Calu3 (cell line): ENCODE measurements at regions not wholly inside any gene's neighbourhood (a gene's known extent, or its start where the extent isn't known, plus 50 kb on each side); places are given as distances from the start of the nearest gene placed in this dataset.

ENCODE experiments used
- BruUV-seq: library from RNA; stranded (reverse); fragments of 400-500 nt; replicated peaks from 2 replicates; lab custom pipeline; 2021; lab: Mats Ljungman, UMichigan
- CTCF ChIA-PET: fragments of 300-600 bp; sonication (Branson Sonifier 250); formaldehyde crosslinking; loops from one replicate; lab custom pipeline; 2022; ENCODE audit warnings: antibody characterized with exemption; lab: Charles Lee
- DNase-seq: peaks from one replicate; pipeline ENCODE4 v3.0.0; 2022
- H3K27ac Mint-ChIP-seq: one replicate; pipeline ENCODE4 v1.8.0; 2022; ENCODE audit warnings: mixed read lengths; ENCODE audit not compliant: unreplicated experiment
- H3K27me3 Mint-ChIP-seq: one replicate; pipeline ENCODE4 v1.8.0; 2022; ENCODE audit warnings: mixed read lengths; ENCODE audit not compliant: unreplicated experiment
- H3K36me3 Mint-ChIP-seq: one replicate; pipeline ENCODE4 v1.8.0; 2022; ENCODE audit warnings: mild to moderate bottlenecking, moderate library complexity, mixed read lengths; ENCODE audit not compliant: insufficient read depth, unreplicated experiment
- H3K4me1 Mint-ChIP-seq: one replicate; pipeline ENCODE4 v1.8.0; 2022; ENCODE audit warnings: mild to moderate bottlenecking, low read depth, mixed read lengths; ENCODE audit not compliant: unreplicated experiment
- H3K4me3 Mint-ChIP-seq: one replicate; pipeline ENCODE4 v1.8.0; 2022; ENCODE audit warnings: mild to moderate bottlenecking, low read depth, moderate library complexity, mixed read lengths; ENCODE audit not compliant: unreplicated experiment
- H3K9me3 Mint-ChIP-seq: one replicate; pipeline ENCODE4 v1.8.0; 2022; ENCODE audit warnings: low read depth, mixed read lengths; ENCODE audit not compliant: unreplicated experiment
- intact Hi-C: fragments of 100-400 bp; cut with micrococcal nuclease; formaldehyde crosslinking; loops from one replicate; pipeline ENCODE4 v1.10.0; 2022; ENCODE audit not compliant: unreplicated experiment
- TF ChIP-seq, protein P1 (sequence below): fragments of 200-600 bp; IDR thresholded peaks from one replicate; pipeline ENCODE4 v1.8.0; 2022; ENCODE audit warnings: antibody characterized with exemption; ENCODE audit not compliant: unreplicated experiment

DNA sequence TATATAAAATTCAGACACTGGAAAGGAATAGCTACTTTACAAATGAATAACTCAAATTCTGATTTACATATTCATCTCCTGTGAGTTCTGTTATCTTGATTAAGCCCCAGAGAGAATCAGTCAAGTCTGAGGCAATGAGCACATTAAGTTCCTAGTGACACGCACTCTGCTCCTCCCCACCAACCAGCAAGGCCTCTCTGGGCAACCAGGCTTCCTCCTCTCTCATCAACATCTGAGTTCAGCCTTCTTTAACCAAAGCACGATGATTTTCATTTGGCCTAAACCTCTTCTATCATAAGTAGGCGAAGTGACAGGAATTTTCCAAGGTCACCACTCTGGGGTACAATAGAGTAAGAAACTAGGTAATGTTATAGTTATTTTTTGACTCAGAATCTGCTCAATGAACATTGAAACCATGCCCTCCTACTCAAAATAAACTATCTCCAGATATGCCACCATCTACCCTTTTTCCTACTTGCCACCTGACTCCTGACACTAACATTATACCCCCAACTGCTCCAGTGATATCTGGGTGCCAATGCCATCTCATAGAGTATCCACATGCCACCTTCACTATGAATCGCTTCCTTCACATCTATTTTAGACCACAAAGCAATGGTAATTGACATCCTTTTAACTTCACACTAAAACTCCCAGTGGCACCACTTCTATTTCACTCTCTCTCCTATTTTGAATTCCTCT is 114.8 kb downstream of the FAM76B start:
- TF ChIP-seq, protein P1, sequence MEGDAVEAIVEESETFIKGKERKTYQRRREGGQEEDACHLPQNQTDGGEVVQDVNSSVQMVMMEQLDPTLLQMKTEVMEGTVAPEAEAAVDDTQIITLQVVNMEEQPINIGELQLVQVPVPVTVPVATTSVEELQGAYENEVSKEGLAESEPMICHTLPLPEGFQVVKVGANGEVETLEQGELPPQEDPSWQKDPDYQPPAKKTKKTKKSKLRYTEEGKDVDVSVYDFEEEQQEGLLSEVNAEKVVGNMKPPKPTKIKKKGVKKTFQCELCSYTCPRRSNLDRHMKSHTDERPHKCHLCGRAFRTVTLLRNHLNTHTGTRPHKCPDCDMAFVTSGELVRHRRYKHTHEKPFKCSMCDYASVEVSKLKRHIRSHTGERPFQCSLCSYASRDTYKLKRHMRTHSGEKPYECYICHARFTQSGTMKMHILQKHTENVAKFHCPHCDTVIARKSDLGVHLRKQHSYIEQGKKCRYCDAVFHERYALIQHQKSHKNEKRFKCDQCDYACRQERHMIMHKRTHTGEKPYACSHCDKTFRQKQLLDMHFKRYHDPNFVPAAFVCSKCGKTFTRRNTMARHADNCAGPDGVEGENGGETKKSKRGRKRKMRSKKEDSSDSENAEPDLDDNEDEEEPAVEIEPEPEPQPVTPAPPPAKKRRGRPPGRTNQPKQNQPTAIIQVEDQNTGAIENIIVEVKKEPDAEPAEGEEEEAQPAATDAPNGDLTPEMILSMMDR: no peak
- H3K36me3 Mint-ChIP-seq: no peaks in the 10 kb centered on the region
- CTCF ChIA-PET: no interaction called here
- no peaks in the 10 kb centered on the region for H3K27me3 Mint-ChIP-seq
- DNase-seq: no peak
- H3K27ac Mint-ChIP-seq: no peak overlapping the region
- no TSS peak for BruUV-seq
- no peaks in the 10 kb centered on the region for H3K9me3 Mint-ChIP-seq
- H3K4me3 Mint-ChIP-seq: no peak overlapping the region
- peaks cover 9% of the 10 kb centered on the region for H3K4me1 Mint-ChIP-seq
- intact Hi-C loops: no loop called here

GRCh38 chr11:95671768-95672167 is 117.8 kb downstream of the FAM76B start:
- Mint-ChIP-seq H3K27ac (no peak overlapping the region), H3K4me1 (no peaks in the 10 kb centered on the region), H3K9me3 (no peaks in the 10 kb centered on the region), H3K36me3 (no peaks in the 10 kb centered on the region), H3K4me3 (no peak overlapping the region), H3K27me3 (no peaks in the 10 kb centered on the region)
- TF ChIP-seq, protein P1: no peak
- intact Hi-C loops: no loop called here
- BruUV-seq: no TSS peak
- CTCF ChIA-PET: no interaction called here
- no peak for DNase-seq

- Mint-ChIP-seq H3K27me3 (no peaks in the 10 kb centered on the region), H3K27ac (no peak overlapping the region), H3K4me3 (no peak overlapping the region), H3K9me3 (no peaks in the 10 kb centered on the region), H3K36me3 (no peaks in the 10 kb centered on the region), H3K4me1 (no peaks in the 10 kb centered on the region)
- TF ChIP-seq, protein P1: no peak
- BruUV-seq: no TSS peak
- intact Hi-C loops: no loop called here
- no peak for DNase-seq
- CTCF ChIA-PET: no interaction called here
Measured at GRCh38 chr11:95668131-95668530, 121.5 kb downstream of the FAM76B start.

DNA sequence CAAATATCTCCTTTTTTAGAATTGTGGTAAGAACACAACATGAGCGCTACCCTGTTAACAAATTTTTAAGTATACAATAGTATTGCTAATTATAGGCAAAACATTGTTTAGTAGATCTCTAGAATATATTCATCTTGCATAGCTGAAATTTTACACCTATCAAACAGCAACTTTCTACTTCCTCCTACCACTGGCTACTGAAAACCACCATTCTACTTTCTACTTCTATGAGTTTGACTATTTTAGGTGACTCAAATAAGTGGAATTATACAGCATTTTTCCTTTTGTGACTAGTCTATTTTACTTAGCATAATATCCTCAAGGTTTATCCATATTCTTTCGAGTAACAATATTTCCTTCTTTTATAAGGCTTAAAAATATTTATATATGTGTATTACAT is 128.4 kb downstream of the FAM76B start:
- no peaks in the 10 kb centered on the region for H3K4me1 Mint-ChIP-seq
- H3K27me3 Mint-ChIP-seq: no peaks in the 10 kb centered on the region
- intact Hi-C loops: no loop called here
- no peak overlapping the region for H3K4me3 Mint-ChIP-seq
- H3K36me3 Mint-ChIP-seq: no peaks in the 10 kb centered on the region
- TF ChIP-seq, protein P1: no peak
- BruUV-seq: no TSS peak
- H3K27ac Mint-ChIP-seq: no peak overlapping the region
- CTCF ChIA-PET: no interaction called here
- no peak for DNase-seq
- H3K9me3 Mint-ChIP-seq: no peaks in the 10 kb centered on the region
